Mesendoderm (in vitro differentiated cells): ENCODE measurements at regions not wholly inside any gene's neighbourhood (a gene's known extent, or its start where the extent isn't known, plus 50 kb on each side); places are given as distances from the start of the nearest gene placed in this dataset.

Experiments
- DNase-seq: peaks from one replicate; pipeline ENCODE4 v3.0.0; 2013
- H2AK5ac ChIP-seq: 2 replicates; pipeline ENCODE4 v1.6.1; 2013; ENCODE audit warnings: low read length, inconsistent platforms
- H2BK120ac ChIP-seq: 2 replicates; pipeline ENCODE4 v1.6.1; 2013; ENCODE audit warnings: low read depth, mild to moderate bottlenecking, low read length, moderate library complexity, mixed read lengths
- H2BK15ac ChIP-seq: replicated peaks from 2 replicates; pipeline ENCODE4 v1.6.1; 2013; ENCODE audit warnings: low read depth, mild to moderate bottlenecking, moderate library complexity
- H2BK5ac ChIP-seq: 2 replicates; pipeline ENCODE4 v1.6.1; 2013; ENCODE audit warnings: low read length, inconsistent platforms
- H3K18ac ChIP-seq: 2 replicates; pipeline ENCODE4 v1.6.1; 2013; ENCODE audit warnings: mild to moderate bottlenecking, low read length, mixed read lengths
- H3K23ac ChIP-seq: one replicate; pipeline ENCODE4 v1.6.1; 2013; ENCODE audit warnings: low read length
- H3K27ac ChIP-seq: 2 replicates; pipeline ENCODE4 v1.5.1; 2013; ENCODE audit warnings: low read depth, mild to moderate bottlenecking, inconsistent platforms, low read length, moderate library complexity
- H3K27me3 ChIP-seq: 2 replicates; pipeline ENCODE4 v1.6.1; 2013; ENCODE audit warnings: low read length, control low read depth, mild to moderate bottlenecking, inconsistent platforms; ENCODE audit not compliant: insufficient read depth, poor library complexity
- H3K36me3 ChIP-seq: 2 replicates; pipeline ENCODE4 v1.6.1; 2013; ENCODE audit warnings: low read length, inconsistent platforms; ENCODE audit not compliant: control insufficient read depth, insufficient read depth
- H3K4ac ChIP-seq: one replicate; pipeline ENCODE4 v1.6.1; 2013; ENCODE audit warnings: low read depth, mild to moderate bottlenecking, low read length, moderate library complexity
- H3K4me1 ChIP-seq: 2 replicates; pipeline ENCODE4 v1.6.1; 2013; ENCODE audit warnings: low read depth, low read length, inconsistent platforms; ENCODE audit not compliant: control insufficient read depth
- H3K4me2 ChIP-seq: 2 replicates; pipeline ENCODE4 v1.6.1; 2013; ENCODE audit warnings: low read length
- H3K4me3 ChIP-seq: 2 replicates; pipeline ENCODE4 v1.5.1; 2013; ENCODE audit warnings: mild to moderate bottlenecking, low read length
- H3K56ac ChIP-seq: one replicate; pipeline ENCODE4 v1.6.1; 2013; ENCODE audit warnings: low read length
- H3K79me1 ChIP-seq: 2 replicates; pipeline ENCODE4 v1.6.1; 2013; ENCODE audit warnings: low read length, inconsistent platforms
- H3K79me2 ChIP-seq: 2 replicates; pipeline ENCODE4 v1.6.1; 2013; ENCODE audit warnings: mild to moderate bottlenecking, low read length; ENCODE audit not compliant: control insufficient read depth, insufficient read depth
- H3K9ac ChIP-seq: 2 replicates; pipeline ENCODE4 v1.6.1; 2013; ENCODE audit warnings: low read length, inconsistent platforms
- H4K5ac ChIP-seq: one replicate; pipeline ENCODE4 v1.6.1; 2013; ENCODE audit warnings: low read length
- H4K8ac ChIP-seq: one replicate; pipeline ENCODE4 v1.6.1; 2013; ENCODE audit warnings: low read depth, mild to moderate bottlenecking, control low read depth, low read length, moderate library complexity
- WGBS: extraction: QIAGEN DNeasy Blood & Tissue Kit; methylation state at CpG from one replicate; pipeline ENCODE4 v1.1.7; 2013; ENCODE audit warnings: low lambda C conversion rate, missing lambda C conversion rate; ENCODE audit not compliant: insufficient coverage; ENCODE audit errors: extremely low coverage; 5-methylcytosine and 5-hydroxymethylcytosine counted together

- Histone ChIP-seq H3K9ac (no peak overlapping the region), H2BK120ac (no peak overlapping the region), H3K4ac (no peak overlapping the region), H3K4me2 (no peak overlapping the region), H3K27me3 (no peaks in the 10 kb centered on the region), H3K56ac (no peak overlapping the region), H3K27ac (no peak overlapping the region), H2AK5ac (no peak overlapping the region), H2BK5ac (no peak overlapping the region), H4K8ac (no peak overlapping the region), H3K79me1 (no peaks in the 10 kb centered on the region), H3K4me1 (no peaks in the 10 kb centered on the region), H3K79me2 (no peaks in the 10 kb centered on the region), H4K5ac (no peak overlapping the region), H3K4me3 (no peak overlapping the region), H3K36me3 (no peaks in the 10 kb centered on the region), H3K18ac (no peak overlapping the region), H2BK15ac (no peak overlapping the region), H3K23ac (no peak overlapping the region)
- no CpG with 5 or more reads among the region's 6 CpGs for WGBS
- DNase-seq, result peak; percentile 18
Measured at GRCh38 chr7:35485436-35485835, 209.5 kb downstream of the HERPUD2 start.

GRCh38 chr7:35483568-35483967 lies 211.4 kb downstream of the HERPUD2 start:
- Histone ChIP-seq H4K8ac (no peak overlapping the region), H4K5ac (no peak overlapping the region), H3K23ac (no peak overlapping the region), H3K79me1 (no peaks in the 10 kb centered on the region), H3K79me2 (no peaks in the 10 kb centered on the region), H2AK5ac (no peak overlapping the region), H3K56ac (no peak overlapping the region), H3K4ac (no peak overlapping the region), H2BK15ac (no peak overlapping the region), H3K27me3 (no peaks in the 10 kb centered on the region), H3K18ac (no peak overlapping the region), H3K9ac (no peak overlapping the region), H3K36me3 (no peaks in the 10 kb centered on the region), H2BK120ac (no peak overlapping the region), H3K4me2 (no peak overlapping the region), H2BK5ac (no peak overlapping the region), H3K27ac (no peak overlapping the region), H3K4me3 (no peak overlapping the region), H3K4me1 (no peaks in the 10 kb centered on the region)
- no CpG with 5 or more reads among the region's 2 CpGs for WGBS
- no peak for DNase-seq

DNA sequence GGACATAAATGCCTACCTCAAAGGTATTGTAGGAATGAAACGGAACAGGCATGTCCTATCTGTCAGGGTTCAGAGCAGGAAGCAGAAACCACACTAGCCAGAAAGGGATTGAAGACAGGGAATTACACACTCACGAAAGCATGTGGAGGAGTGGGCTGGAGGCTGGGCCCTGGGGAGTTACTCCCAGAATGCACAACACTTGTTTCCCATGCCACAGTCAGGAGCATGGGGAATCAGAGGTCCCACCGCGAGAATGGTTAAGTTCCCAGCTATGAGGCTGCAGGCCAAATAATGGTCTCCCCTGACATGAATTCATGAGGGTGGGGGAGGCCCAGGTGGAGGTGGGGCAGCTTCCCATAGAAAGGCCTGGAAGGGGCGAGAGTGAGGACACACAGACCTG lies 212.7 kb downstream of the HERPUD2 start:
- Histone ChIP-seq H3K79me2 (no peaks in the 10 kb centered on the region), H3K4me1 (peaks cover 2% of the 10 kb centered on the region), H3K27me3 (no peaks in the 10 kb centered on the region), H2BK5ac (no peak overlapping the region), H4K8ac (no peak overlapping the region), H3K23ac (no peak overlapping the region), H4K5ac (no peak overlapping the region), H3K56ac (no peak overlapping the region), H2BK120ac (no peak overlapping the region), H2AK5ac (no peak overlapping the region), H3K18ac (no peak overlapping the region), H3K4me2 (no peak overlapping the region), H3K4ac (no peak overlapping the region), H3K9ac (no peak overlapping the region), H2BK15ac (no peak overlapping the region), H3K4me3 (no peak overlapping the region), H3K36me3 (no peaks in the 10 kb centered on the region), H3K27ac (no peak overlapping the region), H3K79me1 (no peaks in the 10 kb centered on the region)
- DNase-seq, result peak; percentile 60
- no CpG with 5 or more reads among the region's 5 CpGs for WGBS

DNA sequence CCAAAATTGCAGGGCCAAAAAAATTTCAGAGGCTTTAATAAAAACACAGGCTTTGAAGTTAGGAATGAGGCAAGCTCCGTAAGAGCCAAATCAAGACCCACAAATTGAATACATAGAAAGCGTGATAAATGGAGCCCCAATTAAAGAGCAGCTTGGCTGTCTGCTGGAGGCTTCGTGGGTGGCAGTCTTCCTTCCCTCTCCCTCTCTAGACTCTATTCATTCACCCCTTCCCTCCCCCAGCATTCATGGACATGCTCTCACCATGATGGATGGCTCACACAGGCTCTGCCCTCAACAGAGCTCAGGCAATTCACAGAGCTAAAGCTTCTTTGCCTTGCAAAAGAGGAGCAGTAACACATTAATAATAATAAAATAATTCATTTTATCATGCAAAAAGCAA lies 214.1 kb downstream of the HERPUD2 start:
- H3K36me3 ChIP-seq, result no peaks in the 10 kb centered on the region
- no peak overlapping the region for H3K4ac ChIP-seq
- no peak overlapping the region for H3K4me3 ChIP-seq
- no peak overlapping the region for H3K23ac ChIP-seq
- H3K27ac ChIP-seq, result no peak overlapping the region
- no peak overlapping the region for H2AK5ac ChIP-seq
- H4K5ac ChIP-seq, result no peak overlapping the region
- H3K4me1 ChIP-seq, result peaks cover 2% of the 10 kb centered on the region
- H2BK120ac ChIP-seq, result no peak overlapping the region
- no peak overlapping the region for H3K4me2 ChIP-seq
- no peak overlapping the region for H3K9ac ChIP-seq
- no peak overlapping the region for H2BK5ac ChIP-seq
- H4K8ac ChIP-seq, result no peak overlapping the region
- no peak for DNase-seq
- H3K18ac ChIP-seq, result no peak overlapping the region
- no CpG with 5 or more reads among the region's 3 CpGs for WGBS
- H2BK15ac ChIP-seq, result no peak overlapping the region
- H3K27me3 ChIP-seq, result no peaks in the 10 kb centered on the region
- H3K56ac ChIP-seq, result no peak overlapping the region
- H3K79me1 ChIP-seq, result no peaks in the 10 kb centered on the region
- no peaks in the 10 kb centered on the region for H3K79me2 ChIP-seq

GRCh38 chr7:35477609-35478008 lies 217.3 kb downstream of the HERPUD2 start:
- Histone ChIP-seq H4K5ac (no peak overlapping the region), H3K27ac (no peak overlapping the region), H3K79me1 (no peaks in the 10 kb centered on the region), H2BK120ac (no peak overlapping the region), H3K4me3 (no peak overlapping the region), H4K8ac (no peak overlapping the region), H3K4me1 (peaks cover 2% of the 10 kb centered on the region), H3K4ac (no peak overlapping the region), H3K79me2 (no peaks in the 10 kb centered on the region), H3K56ac (no peak overlapping the region), H3K36me3 (no peaks in the 10 kb centered on the region), H3K9ac (no peak overlapping the region), H3K23ac (no peak overlapping the region), H2BK15ac (no peak overlapping the region), H3K27me3 (no peaks in the 10 kb centered on the region), H2AK5ac (no peak overlapping the region), H3K18ac (no peak overlapping the region), H2BK5ac (no peak overlapping the region), H3K4me2 (no peak overlapping the region)
- DNase-seq, result peak; percentile 32
- no CpG with 5 or more reads among the region's 6 CpGs for WGBS

- H3K4me3 ChIP-seq, result no peak overlapping the region
- H3K23ac ChIP-seq, result no peak overlapping the region
- no CpG with 5 or more reads among the region's 1 CpG for WGBS
- H3K4me1 ChIP-seq, result peaks cover 2% of the 10 kb centered on the region
- H3K79me1 ChIP-seq, result no peaks in the 10 kb centered on the region
- H4K8ac ChIP-seq, result no peak overlapping the region
- no peak for DNase-seq
- no peak overlapping the region for H2BK5ac ChIP-seq
- no peak overlapping the region for H3K9ac ChIP-seq
- no peak overlapping the region for H3K18ac ChIP-seq
- H3K79me2 ChIP-seq, result no peaks in the 10 kb centered on the region
- H3K27me3 ChIP-seq, result no peaks in the 10 kb centered on the region
- no peak overlapping the region for H3K4ac ChIP-seq
- H3K56ac ChIP-seq, result no peak overlapping the region
- H2BK15ac ChIP-seq, result no peak overlapping the region
- no peaks in the 10 kb centered on the region for H3K36me3 ChIP-seq
- no peak overlapping the region for H4K5ac ChIP-seq
- no peak overlapping the region for H2BK120ac ChIP-seq
- H3K27ac ChIP-seq, result no peak overlapping the region
- no peak overlapping the region for H3K4me2 ChIP-seq
- H2AK5ac ChIP-seq, result no peak overlapping the region
Measured at GRCh38 chr7:35474100-35474499, 220.2 kb upstream of the TBX20 start.
